ENCODE measurements at regions not wholly inside any gene's neighbourhood (a gene's known extent, or its start where the extent isn't known, plus 50 kb on each side); places are given as distances from the start of the nearest gene placed in this dataset.

DNA sequence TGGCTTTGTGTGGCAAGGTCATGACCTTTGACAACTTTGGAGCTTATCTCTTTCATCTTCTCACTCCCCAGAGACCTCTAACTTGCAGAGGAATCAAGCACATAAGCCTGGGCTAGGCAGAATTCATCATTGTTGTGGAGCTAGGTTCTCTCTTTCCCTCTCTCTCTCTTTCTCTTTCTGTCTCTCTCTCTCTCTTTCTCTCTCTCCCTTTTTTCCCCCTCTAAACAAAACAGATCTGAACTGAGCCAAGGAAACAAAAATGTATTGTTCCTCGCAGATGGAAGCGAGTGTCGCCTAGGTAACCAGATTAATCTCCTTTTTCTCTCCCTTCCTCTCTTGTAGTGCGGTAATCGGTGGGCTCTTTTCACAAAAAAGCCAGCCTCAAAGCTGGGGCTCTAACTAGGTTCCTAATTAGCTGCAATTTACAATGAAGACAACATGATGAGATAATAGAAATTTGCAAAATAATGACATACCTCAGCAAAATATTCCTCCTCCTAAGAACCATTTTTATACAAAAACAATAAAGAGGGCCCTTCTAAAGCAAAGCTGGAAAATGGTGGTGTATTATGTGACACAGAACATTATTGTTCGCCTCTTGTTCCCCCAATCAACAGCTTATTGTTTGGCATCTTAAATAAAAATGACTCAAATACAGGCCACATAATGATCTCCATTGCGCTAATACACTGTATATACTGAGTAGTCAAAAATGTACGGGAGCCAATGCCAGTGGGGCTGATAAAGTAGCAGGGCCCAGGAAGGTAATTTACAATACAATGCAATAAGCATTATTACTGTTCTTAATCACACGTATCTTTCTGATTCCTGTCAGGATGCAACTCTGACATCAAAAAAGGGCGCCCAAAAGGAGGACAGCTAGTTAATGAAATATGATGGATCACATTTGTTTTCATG lies 65.7 kb upstream of the SOX5 start:
- H3K4me3 ChIP-seq (ENCODE audit: low read depth, low read length), result no peak overlapping the region
- TF ChIP-seq, protein P1, sequence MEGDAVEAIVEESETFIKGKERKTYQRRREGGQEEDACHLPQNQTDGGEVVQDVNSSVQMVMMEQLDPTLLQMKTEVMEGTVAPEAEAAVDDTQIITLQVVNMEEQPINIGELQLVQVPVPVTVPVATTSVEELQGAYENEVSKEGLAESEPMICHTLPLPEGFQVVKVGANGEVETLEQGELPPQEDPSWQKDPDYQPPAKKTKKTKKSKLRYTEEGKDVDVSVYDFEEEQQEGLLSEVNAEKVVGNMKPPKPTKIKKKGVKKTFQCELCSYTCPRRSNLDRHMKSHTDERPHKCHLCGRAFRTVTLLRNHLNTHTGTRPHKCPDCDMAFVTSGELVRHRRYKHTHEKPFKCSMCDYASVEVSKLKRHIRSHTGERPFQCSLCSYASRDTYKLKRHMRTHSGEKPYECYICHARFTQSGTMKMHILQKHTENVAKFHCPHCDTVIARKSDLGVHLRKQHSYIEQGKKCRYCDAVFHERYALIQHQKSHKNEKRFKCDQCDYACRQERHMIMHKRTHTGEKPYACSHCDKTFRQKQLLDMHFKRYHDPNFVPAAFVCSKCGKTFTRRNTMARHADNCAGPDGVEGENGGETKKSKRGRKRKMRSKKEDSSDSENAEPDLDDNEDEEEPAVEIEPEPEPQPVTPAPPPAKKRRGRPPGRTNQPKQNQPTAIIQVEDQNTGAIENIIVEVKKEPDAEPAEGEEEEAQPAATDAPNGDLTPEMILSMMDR (conservative IDR thresholded peaks at IDR 0.05; ENCODE audit: low read depth, low read length), result no peak
- no peak for DNase-seq (ENCODE audit: low read depth)

DNA sequence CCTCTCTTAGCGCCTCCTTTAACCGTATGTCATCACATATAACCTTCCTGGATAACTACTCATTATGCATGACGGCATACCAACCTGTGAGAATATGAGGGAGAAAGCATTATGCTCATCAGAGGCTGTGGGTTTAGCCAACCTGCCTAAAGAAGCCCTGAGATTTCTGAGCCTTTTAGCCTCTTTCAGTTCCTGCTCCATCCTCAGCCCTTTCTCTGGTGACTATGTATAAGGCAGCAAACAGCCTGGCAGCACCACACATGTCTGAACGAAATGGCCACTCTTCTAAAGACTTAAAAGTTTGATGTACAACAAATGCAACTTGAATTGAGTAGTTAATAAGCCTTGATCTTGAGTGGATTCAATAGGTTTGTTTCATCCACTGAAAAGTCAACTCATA lies 64.8 kb upstream of the SOX5 start:
- no peak for DNase-seq (ENCODE audit: low read depth)
- TF ChIP-seq, protein P1 (conservative IDR thresholded peaks at IDR 0.05; ENCODE audit: low read depth, low read length), result no peak
- H3K4me3 ChIP-seq (ENCODE audit: low read depth, low read length), result no peak overlapping the region

DNA sequence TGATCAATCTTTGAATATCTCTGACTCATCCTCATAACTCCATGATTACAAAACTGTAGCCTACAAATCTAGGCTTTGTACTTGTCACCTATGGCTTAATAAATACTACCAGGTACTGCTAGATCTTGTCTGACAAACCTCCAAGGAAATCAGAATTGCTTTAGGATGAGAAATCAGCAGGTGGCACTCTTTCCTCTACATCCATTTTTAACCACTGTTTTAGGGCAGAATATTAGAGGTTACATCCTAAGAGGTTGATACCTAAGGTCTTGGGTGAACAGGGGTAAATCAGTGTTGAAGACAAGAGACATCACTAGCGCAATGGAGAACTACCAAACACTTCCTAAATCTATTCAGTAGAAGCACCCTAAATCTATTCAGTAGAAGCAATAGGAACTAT lies 63.1 kb upstream of the SOX5 start:
- DNase-seq (ENCODE audit: low read depth), result peak; percentile 44
- TF ChIP-seq, protein P1 (conservative IDR thresholded peaks at IDR 0.05; ENCODE audit: low read depth, low read length), result peak; percentile 43
- no peak overlapping the region for H3K4me3 ChIP-seq (ENCODE audit: low read depth, low read length)

GRCh38 chr12:24011927-24012507 lies 62.5 kb upstream of the SOX5 start:
- peak; percentile 11 for DNase-seq (ENCODE audit: low read depth)
- H3K4me3 ChIP-seq (ENCODE audit: low read depth, low read length), result no peak overlapping the region
- TF ChIP-seq, protein P1 (conservative IDR thresholded peaks at IDR 0.05; ENCODE audit: low read depth, low read length), result no peak

- H3K4me3 ChIP-seq (ENCODE audit: low read depth, low read length), result no peak overlapping the region
- TF ChIP-seq, protein P1 (conservative IDR thresholded peaks at IDR 0.05; ENCODE audit: low read depth, low read length), result no peak
- DNase-seq (ENCODE audit: low read depth), result no peak
These were observed 58.7 kb upstream of the SOX5 start for GRCh38 chr12:24008166-24008565.

Data from choroid plexus epithelial cell (primary cell).